SH-SY5Y (cell line): ENCODE measurements at regions not wholly inside any gene's neighbourhood (a gene's known extent, or its start where the extent isn't known, plus 50 kb on each side); places are given as distances from the start of the nearest gene placed in this dataset.

Experiments
- GATA2 ChIP-seq: IDR thresholded peaks from 2 replicates; pipeline ENCODE4 v1.6.1; 2011; ENCODE audit warnings: mild to moderate bottlenecking, low read depth, low read length
- GATA3 ChIP-seq: IDR thresholded peaks from 2 replicates; pipeline ENCODE4 v1.6.1; 2011; ENCODE audit warnings: low read depth, mild to moderate bottlenecking, low read length, moderate library complexity

DNA sequence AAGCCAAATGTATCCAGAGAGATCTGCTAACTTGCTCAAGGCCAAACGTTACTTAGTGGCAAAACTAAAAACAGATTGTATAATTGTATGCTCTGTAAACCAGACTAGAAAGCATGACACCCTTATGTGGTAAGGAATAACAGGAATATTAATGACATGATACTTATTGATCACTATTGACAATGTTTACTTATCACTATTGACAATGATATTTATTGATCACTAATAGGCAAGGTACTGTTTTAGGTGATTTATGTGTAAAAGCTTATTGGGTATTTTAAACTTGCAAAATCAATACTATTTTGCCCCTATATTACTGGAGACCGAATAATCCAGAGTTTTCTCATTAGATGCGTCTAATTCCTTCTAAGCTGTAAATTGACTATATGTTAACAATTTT lies 985.1 kb downstream of the CDH11 start:
- no peak for TF ChIP-seq GATA3
- no peak for TF ChIP-seq GATA2
